ENCODE measurements at regions not wholly inside any gene's neighbourhood (a gene's known extent, or its start where the extent isn't known, plus 50 kb on each side); places are given as distances from the start of the nearest gene placed in this dataset.

DNA sequence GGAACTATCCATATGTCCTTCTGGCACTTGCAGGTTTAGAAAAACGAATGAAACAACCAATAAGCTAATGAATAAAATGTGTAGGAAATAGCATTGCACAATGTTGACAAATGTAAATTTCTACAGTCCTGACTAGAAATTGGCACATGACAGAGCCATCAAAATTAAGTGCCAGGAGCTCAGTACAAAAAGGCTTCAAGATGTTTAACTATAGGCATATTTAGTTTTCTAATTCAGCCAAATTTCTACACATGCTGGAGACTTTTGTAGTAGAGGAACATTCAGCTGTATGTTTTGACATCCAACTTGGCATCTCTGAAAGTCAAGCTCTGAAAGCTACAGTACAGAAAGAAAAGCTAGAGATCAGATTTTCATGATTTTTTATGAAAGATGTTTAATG is 1999.4 kb upstream of the AGA start:
- no peak for DNase-seq (ENCODE audit: low read depth)

DNA sequence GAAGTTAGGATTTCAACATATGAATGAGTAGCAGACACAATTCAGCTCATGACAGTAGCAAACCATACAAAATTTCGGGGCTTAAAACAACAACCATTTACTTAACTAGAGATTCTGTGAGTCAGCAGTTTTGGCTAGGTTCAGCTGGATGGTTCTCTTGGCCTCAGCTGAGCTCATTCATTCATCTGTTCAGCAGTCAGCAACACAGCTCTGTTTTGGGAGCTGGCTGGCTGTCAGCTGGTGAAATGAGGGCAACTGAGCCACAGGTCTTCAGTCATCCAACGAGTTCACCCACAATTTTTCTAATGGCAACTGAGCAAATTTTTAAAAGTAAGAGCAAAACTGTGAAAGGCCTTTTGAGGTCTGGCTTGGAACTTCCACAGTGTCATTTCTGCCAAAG is 2005.1 kb upstream of the AGA start:
- DNase-seq (ENCODE audit: low read depth) = no peak

DNA sequence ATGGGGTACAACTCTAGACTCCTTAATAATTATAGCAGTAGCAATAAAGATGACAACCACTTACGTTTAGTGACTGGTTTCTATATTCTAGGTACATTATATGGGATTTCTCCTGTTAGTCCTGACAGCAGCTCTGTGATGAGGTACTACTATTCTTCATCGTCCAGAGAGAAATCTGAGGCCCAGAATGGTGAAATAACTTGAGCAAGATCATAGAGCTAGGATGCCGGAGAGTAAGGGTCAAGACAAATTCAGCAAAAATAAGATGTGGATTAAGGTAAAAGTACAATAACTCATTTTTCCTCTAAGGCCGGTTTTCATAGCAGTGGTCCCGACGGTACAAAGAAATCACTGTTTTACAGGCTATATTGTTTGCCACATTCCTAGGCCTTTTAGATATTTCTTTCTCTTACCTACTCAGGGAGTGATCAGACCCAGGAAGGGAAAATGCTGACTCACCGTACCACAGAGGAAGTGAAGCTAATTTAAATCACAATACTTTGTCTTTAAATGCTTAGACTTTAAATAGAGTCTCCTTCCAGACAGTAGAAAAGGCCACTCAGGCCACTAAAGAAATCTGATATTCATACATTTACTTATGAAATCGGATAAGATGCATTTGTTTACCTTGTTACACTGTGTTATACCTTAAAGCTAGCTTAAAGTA is 2023.0 kb upstream of the AGA start:
- DNase-seq (ENCODE audit: low read depth) = no peak

DNA sequence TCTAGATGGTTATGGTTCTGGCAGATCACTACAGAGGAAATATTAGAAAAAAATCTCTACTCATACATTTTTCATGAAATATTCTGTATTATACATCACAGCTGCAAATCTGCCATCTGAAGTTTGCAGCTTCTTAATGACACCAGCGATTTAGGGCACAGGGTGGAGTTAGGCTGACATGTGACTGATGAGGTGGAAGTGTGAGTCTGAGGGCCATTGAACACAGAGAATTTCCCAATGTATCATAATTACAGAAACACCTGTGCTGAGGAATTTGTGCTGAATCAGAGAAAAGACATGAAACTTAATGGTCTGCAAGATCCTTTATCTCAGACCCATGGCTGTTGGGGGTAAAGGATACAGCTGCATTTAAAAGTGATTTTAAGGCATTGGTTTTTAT is 2025.6 kb upstream of the AGA start:
- no peak for DNase-seq (ENCODE audit: low read depth)

DNA sequence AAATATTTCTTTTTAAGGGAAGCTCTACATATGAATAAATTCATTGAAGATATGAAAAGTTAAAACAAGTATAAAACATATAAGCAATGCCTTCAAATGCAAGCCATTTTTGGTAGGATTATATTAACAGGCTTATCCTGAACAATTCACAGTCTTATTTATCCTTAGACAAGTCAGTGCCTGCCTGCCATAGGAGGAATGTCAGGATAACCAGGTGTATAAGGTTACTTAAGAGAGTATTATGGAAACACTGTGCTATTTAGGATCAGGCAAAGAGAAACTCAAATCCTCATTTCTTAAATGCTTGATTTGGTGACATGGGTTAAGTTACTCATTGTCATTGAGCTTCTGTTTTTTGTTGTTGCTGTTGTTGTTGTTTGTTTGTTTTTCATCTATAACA is 2029.9 kb upstream of the AGA start:
- DNase-seq (ENCODE audit: low read depth) = no peak

DNA sequence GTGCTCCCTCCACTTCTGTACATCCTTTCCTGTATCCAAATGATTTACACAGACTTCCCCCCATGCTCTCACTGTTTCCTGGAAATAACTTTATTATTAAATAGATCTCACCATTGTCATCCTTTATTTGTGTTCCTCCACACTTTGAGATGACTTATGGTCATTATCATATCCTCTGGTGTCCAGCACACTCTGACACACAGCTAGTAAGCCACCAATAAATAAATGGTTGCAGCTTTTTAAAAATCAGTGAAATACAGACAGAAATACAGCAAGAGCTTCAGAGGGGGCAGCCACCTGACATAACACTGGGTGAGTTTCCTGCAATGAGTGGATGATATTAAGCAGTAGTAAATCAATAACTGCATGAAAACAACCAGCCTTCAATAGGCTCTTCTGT is 2036.4 kb upstream of the AGA start:
- no peak for DNase-seq (ENCODE audit: low read depth)

DNA sequence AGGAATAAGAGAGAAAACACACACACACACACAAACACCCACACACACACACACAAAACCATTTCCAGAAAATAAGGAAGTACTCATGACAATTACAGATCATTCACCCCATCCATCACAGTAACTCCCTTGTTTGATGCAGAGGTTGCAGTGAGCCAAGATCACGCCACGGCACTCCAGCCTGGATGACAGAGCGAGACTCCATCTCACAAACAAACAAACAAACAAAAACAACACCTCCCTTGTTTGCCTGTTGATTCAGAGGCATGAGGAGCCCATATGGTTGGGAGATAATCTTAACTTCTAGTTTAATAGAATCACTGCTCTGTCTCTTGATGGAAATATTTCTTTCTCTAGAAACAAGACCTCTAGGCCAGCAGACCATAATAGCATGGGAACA is 2043.5 kb upstream of the AGA start:
- no peak for DNase-seq (ENCODE audit: low read depth)

DNA sequence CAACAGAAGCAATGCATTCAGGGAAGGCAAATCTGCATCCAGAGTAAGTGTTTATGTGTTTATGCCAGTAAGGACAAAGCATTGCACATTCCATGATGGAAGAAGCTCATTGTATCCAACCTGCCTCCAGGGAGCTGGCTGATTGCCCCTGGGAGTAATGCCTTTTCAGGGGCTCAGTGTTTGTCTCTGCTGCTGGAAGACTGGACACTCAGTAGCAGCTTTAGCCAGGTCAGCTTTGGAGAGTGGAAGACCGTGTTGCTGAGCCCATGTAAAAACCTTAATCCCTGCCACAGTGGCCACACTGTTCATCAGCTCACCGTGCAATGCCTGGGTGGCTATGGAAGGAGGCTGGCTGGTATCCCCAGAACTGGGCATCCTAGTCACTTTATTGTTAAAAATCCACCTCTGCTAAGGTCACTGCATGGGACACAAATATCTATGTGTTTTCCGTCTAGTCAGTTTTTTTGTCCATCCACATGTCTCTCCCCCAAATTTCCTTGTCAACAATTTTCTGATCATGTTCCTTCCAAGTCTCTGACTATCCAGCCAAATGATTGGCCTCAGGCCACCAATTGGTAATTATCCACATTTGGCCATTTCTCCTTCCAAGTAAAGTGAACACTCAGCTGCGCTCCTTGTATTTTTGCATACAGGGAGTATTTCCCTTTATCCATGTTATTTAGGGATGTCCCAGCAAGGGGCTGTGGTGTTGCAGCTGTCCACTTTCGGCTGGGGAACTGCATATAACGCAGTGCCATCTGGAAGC is 2044.5 kb upstream of the AGA start:
- DNase-seq (ENCODE audit: low read depth) = no peak

DNA sequence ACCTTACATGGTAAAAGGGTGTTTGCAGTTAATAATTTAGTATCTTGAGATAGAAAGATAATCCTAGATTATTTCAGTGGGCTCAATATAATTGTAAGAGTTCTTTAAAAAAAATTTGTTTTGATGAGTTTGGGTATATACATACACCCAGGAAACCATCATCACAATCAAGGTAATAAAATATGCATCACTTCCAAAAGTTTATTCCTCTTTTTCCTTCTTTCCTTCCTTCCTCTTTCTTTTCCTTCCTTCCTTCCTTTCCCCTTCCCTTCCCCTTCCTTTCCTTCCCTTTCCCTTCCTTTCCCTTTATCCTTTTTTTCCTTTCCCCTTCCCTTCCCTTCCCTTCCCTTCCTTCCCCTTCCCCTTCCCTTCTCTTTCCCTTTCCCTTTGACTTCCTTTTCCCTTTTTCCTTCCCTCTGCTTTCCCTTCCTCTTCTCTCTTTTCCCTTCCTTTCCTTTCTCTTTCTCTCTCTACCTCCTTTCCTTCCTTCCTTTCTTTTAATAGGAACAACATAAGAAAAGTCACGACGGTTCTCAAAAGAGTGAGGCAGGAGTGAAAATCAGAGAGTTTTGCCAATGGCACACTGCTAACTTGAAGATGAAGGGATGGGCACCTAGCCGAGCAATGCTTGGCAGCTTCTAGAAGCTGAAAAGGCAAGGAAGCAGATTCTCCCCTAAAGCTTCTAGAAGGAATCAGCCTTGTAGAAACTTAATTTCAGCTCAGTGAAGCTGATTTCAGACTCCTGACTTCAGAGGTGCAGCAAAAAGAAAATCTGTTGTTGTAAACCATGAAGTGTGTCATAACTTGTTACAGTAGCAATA is 2050.2 kb upstream of the AGA start:
- DNase-seq (ENCODE audit: low read depth) = no peak

DNA sequence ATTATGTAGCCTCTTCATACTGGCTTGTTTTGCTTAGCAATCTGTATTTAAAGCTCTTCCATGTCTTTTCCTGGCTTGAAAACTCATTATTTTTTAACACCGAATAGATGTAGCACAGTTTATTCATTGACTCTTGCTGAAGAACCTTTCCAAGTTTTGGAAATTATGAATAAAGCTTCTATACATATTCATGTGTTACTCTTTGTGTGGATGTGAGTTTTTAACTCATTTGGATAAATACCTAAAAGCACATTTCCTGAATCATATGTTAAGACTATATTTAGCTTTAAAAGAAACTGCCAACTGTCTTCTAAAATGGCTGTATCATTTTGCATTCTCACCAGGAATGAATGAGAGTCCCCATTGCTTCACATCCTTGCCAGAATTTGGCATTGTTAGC is 2061.7 kb upstream of the AGA start:
- no peak for DNase-seq (ENCODE audit: low read depth)

DNA sequence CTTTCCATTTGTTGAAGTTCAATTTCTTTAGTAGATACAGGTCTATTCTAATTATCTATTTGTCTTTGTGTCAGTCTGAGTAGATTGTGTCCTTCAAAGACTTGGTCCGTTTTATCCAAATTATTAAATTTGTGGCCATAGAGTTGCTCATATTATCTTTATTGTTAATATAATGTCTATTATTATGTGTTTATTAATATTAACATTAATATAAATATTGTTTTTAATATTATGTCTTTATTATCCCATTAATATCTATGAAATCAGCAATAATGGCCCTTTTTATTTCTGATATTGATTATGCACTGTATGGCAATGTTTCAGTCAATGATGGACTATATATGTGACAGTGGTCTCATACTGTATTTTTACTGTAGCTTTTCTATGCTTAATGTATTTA is 2067.3 kb upstream of the AGA start:
- no peak for DNase-seq (ENCODE audit: low read depth)

DNA sequence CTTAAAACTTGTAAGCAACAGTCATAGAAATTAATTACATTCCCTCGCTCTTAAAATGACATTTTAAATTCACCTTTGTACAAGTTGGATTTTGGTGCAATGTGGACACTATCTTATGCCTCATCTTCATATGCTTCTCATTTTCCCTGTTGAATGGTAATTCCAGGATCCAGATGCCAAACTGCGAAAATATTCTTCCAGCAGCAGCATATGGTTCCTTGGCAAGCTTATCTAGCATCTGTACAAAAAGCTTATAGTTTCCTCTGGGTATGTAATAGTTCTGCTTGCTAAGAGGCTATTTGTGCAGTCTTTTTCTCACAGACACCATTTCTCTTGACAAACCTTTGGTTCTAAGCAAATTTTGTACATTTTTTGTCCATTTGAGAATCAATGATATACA is 2079.7 kb upstream of the AGA start:
- DNase-seq (ENCODE audit: low read depth) = no peak

DNA sequence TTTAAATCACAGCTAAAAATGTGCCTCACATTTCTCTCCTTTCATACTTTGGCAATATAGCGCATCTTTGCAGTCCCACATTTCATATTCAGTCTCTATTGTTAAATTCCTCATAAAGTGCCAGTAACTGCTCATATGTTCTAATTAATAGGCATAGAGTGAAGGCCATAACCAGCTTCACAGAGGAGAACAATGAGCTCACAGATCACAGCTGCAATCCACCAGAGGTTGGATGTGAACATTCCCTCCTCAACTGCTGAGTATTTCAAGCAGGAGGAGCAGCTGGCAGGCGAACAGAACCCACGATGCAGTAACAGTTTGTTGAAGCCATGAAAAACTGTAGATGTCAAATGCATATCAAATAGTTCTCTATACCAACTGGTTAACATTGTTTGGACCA is 2088.7 kb upstream of the AGA start:
- no peak for DNase-seq (ENCODE audit: low read depth)

DNA sequence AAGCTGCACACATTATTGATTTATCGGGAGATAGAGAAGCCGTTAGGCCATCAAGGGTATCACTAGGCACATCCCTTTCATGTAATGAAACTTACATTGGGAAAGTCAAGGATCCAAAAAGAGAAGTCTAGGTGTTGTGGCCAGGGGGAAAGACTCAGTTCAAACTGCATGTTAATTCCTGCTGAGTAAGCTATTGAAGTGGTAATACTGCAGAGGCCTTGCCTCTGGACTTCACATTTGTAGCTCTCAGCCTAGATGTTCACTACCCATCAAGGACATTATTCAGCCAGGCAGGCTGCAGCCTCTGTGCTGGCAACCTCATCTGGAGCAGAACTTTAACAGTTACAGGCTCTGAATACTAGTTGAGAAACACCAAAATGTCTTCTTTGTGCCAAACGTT is 2094.5 kb upstream of the AGA start:
- DNase-seq (ENCODE audit: low read depth) = no peak

DNA sequence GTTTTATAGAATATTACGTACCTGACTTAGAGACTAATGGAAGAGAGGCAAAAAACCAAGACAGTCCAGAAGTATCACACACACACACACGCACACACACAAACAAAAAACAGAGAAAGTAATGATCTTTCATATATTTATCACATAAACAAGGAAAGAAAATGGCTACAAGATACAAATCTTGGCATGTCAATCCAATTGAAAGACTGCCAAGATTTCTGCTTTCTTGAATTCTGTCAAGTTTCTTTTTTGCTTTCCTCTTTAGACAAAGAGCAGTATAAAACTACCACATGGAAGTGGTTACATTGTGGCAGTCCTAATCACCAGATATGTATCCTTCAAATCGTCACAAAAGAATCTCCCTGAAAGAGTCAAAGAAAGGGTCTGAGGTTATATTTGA is 2097.4 kb upstream of the AGA start:
- no peak for DNase-seq (ENCODE audit: low read depth)

DNA sequence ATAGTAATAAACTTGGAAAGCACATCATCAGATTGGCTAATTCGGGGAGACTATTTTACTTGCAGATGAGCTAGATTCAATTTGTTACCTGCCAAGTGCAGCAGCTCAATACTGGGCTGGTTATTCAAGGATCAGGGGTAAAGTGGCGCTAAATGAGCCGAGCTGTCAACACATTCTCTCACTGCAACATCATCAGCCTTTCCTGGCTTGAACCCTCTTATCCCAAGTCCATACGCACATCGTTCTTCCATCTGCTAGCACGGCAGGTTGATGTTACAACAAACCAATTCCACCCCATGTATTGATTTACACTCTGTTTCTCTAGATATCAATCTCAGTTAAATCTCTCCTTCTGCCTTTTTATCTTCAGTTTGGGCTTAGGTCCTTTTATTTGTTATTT is 2101.5 kb upstream of the AGA start:
- DNase-seq (ENCODE audit: low read depth) = no peak

DNA sequence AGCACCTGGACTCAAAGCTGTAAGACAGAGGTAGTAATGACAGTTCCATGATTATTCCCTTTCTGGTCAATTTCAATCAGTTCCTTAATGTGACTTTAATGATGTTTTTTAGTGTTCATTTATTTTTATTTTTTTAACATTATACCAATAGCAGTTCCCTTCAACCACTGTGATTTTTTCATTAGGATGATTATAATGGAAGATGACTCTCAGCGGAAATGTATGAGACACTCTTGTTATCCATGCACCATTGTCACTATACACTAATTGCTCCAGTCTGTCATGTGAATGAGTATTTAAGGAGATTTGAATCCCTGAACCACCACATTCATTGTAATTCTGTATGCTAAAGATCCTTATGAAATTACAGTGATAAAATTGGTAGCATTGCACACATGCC is 2102.3 kb upstream of the AGA start:
- no peak for DNase-seq (ENCODE audit: low read depth)

DNA sequence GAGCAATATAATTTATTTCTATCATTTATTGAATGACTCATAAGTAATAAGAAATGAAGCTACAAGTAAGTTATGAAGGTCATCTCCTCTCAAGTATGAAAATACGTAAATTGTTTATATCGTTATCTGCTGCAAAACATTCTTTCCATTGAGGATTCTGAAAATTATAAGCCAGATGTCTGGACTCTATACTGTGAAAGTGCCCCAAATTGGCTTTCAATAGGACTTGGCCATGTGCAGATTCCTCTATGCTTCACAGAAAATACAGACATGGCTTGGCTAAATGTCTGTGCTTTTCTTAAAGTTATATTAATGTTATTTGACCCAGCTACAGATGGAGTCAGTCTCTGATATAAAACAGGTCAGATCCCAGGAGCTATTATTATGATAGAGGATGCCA is 2109.9 kb upstream of the AGA start:
- no peak for DNase-seq (ENCODE audit: low read depth)

DNA sequence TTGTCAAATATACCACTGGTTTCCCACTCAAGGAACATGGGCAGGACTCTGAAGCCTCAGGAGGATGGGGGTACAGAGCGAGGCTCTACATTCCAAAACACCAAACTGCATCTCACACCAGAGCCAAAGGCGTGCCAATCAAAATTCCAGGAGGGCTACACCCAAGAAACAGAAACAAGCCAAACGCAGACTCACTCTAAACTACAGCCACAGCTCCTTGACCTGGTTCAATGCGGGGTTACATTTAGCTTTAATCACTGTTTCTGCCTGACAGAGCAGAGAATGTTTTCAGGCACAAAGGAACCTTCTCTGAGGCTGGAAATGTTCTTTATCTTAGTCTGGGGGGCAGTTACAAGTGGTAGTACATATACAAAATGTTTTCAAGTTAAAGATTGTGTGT is 2121.5 kb upstream of the AGA start:
- no peak for DNase-seq (ENCODE audit: low read depth)

DNA sequence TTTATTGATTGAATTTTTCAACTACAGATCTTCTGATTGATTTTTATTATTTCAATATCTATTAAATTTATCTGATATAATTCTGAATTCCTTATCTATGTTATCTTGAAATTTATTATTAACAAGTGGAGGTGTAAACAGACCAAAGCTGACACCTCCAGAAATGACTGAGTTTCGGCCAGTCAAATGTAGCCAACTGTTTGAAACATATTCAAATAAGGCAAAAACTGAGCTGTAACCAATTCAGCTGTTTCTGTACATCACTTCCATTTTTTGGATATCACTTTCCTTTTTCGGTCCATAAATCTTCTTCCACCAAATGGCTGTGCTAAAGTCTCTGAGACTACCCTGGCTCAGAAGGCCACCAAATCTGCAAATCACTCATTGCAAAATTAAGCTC is 2127.3 kb upstream of the AGA start:
- no peak for DNase-seq (ENCODE audit: low read depth)

DNA sequence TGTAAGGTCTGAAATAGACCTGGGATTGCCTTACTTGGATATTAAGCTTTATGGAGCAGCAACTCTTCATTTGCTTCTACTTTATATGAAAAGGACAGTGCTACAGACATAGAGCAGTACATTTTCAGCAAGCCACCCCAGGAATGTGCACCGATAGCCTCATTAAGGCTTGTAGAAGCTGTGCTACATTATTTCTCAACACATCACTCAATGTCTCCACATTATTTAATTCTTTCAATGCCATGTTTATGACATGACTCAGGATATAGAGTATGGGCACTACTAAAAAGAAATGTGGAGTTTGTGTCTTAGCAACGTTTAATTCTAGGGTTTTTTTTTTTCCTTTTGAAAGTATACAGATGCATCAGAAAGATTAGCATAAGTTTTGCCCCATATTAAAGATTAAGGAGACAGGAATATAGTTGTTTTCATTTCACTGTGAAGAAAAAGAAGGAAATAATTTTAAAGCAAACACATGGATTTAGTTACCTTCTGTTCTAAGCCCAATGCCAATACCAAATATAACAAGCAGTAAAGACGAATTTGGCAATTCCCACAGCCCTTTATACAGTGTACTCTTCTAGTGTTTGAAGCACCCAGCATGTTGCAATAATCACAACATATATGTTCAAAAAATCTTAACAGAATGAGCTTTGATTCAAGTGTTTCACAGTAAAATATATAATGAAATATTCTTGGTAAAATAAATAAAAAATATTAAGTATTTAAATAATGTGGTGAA is 2140.1 kb upstream of the AGA start:
- DNase-seq (ENCODE audit: low read depth) = no peak

DNA sequence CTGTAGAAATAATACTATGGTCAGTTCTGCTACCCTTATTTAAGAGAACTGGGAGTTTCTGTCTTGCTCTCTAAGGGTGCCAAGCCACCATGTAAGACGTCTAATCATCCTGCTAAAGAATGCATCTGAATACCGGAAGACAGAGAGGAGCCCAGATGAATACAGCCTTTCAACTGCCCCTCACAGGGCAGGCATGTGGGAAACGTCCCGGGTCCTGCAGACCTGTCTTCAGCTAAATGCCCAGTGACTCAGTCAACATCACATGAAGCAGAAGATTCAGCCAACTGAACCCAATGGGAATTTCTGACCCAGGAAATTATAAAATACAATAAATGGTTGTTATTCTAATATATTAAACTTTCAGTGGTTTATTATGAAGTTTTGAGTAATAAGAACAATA is 2141.0 kb upstream of the AGA start:
- DNase-seq (ENCODE audit: low read depth) = no peak

DNA sequence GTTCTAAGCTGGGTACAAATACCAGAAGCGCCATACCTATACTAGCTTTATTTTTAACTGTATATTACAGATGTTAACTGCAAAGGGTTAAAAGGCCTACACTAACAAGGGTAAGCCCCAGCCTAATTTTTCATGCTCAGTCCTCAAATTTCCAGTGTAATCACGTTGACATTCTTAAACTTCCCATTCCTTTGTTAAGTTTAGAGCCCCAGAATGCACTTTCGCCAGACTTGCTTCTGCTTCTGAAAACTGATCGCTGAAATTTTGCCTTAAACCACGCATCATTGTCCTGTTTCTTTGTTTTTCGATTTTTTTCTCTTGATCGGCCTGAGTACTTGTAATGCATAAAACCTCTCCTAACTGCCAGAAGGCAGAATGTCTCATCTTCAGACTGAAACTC is 2141.9 kb upstream of the AGA start:
- DNase-seq (ENCODE audit: low read depth) = no peak

Measured in stromal cell of bone marrow (primary cell).